OCI-LY1 (cell line): ENCODE measurements at regions not wholly inside any gene's neighbourhood (a gene's known extent, or its start where the extent isn't known, plus 50 kb on each side); places are given as distances from the start of the nearest gene placed in this dataset.

Experiments
- H2AFZ ChIP-seq: fragments of 200-600 bp; sonication (generic), shearing (Covaris generic); 2 replicates; pipeline ENCODE4 v1.6.0; 2014; ENCODE audit warnings: antibody characterized with exemption, mild to moderate bottlenecking, low read length
- H3F3A ChIP-seq: fragments of 200-600 bp; sonication (generic), shearing (Covaris generic); 2 replicates; pipeline ENCODE4 v1.6.0; 2014; ENCODE audit warnings: mild to moderate bottlenecking, antibody characterized with exemption, low read length, moderate library complexity; ENCODE audit not compliant: insufficient read depth
- H3K27ac ChIP-seq: fragments of 200-600 bp; sonication (generic); 2 replicates; pipeline ENCODE4 v1.5.1; 2014; ENCODE audit warnings: low read length, mixed run types, mild to moderate bottlenecking, low read depth; ENCODE audit not compliant: poor library complexity, severe bottlenecking
- H3K27me3 ChIP-seq: fragments of 200-600 bp; sonication (generic); 2 replicates; pipeline ENCODE4 v1.6.0; 2014; ENCODE audit warnings: antibody characterized with exemption, mild to moderate bottlenecking, low read length, moderate library complexity; ENCODE audit not compliant: insufficient read depth
- H3K36me3 ChIP-seq: fragments of 200-600 bp; sonication (generic); 2 replicates; pipeline ENCODE4 v1.6.1; 2014; ENCODE audit warnings: mild to moderate bottlenecking, antibody characterized with exemption, low read length, moderate library complexity, mixed read lengths; ENCODE audit not compliant: insufficient read depth
- H3K4me1 ChIP-seq: fragments of 200-600 bp; sonication (generic); 2 replicates; pipeline ENCODE4 v1.5.1; 2014; ENCODE audit warnings: mild to moderate bottlenecking, low read length, moderate library complexity; ENCODE audit not compliant: insufficient read depth, severe bottlenecking
- H3K4me2 ChIP-seq: fragments of 200-600 bp; sonication (generic), shearing (Covaris generic); 2 replicates; pipeline ENCODE4 v1.6.1; 2014; ENCODE audit warnings: low read length
- H3K4me3 ChIP-seq: fragments of 200-600 bp; sonication (generic); 2 replicates; pipeline ENCODE4 v1.5.1; 2014; ENCODE audit warnings: low read length, low read depth, mild to moderate bottlenecking, mixed read lengths; ENCODE audit not compliant: poor library complexity, severe bottlenecking
- H3K79me2 ChIP-seq: fragments of 200-600 bp; shearing (Covaris generic); 2 replicates; pipeline ENCODE4 v1.6.1; 2016; ENCODE audit warnings: mixed run types, low read length, mixed read lengths; ENCODE audit not compliant: insufficient read depth
- H3K9ac ChIP-seq: fragments of 200-600 bp; sonication (generic), shearing (Covaris generic); 2 replicates; pipeline ENCODE4 v1.6.1; 2014; ENCODE audit warnings: mild to moderate bottlenecking, low read length, mixed read lengths
- H3K9me2 ChIP-seq: fragments of 200-600 bp; sonication (generic), shearing (Covaris generic); 2 replicates; pipeline ENCODE4 v1.6.1; 2014; ENCODE audit warnings: low read depth, mild to moderate bottlenecking, low read length, mixed read lengths
- H3K9me3 ChIP-seq: fragments of 200-600 bp; shearing (Covaris generic); 2 replicates; pipeline ENCODE4 v1.6.1; 2014; ENCODE audit warnings: low read length, mixed read lengths
- H4K20me1 ChIP-seq: fragments of 200-600 bp; sonication (generic), shearing (Covaris generic); 2 replicates; pipeline ENCODE4 v1.6.0; 2016; ENCODE audit warnings: mild to moderate bottlenecking, low read length; ENCODE audit not compliant: insufficient read depth
- CTCF ChIP-seq: fragments of 200-600 bp; sonication (generic), shearing (Covaris generic); IDR thresholded peaks from 2 replicates; pipeline ENCODE4 v1.5.1; 2017; ENCODE audit warnings: mild to moderate bottlenecking, antibody characterized with exemption, low read length, moderate library complexity, mixed read lengths
- EZH2 ChIP-seq: fragments of 200-600 bp; sonication (generic), shearing (Covaris generic); IDR thresholded peaks from 2 replicates; pipeline ENCODE4 v1.8.0; 2017; ENCODE audit warnings: borderline replicate concordance, mixed run types, mild to moderate bottlenecking, antibody characterized with exemption, low read length, moderate library complexity, mixed read lengths

GRCh38 chr1:111568160-111568647 lies 51.4 kb upstream of the RAP1A start:
- no peaks in the 10 kb centered on the region for H3F3A ChIP-seq
- TF ChIP-seq CTCF (no peak), EZH2 (no peak)
- no peaks in the 10 kb centered on the region for H3K9me3 ChIP-seq
- H3K27me3 ChIP-seq = no peaks in the 10 kb centered on the region
- no peaks in the 10 kb centered on the region for H4K20me1 ChIP-seq
- H3K9me2 ChIP-seq = no peaks in the 10 kb centered on the region
- H3K4me1 ChIP-seq = peaks cover 6% of the 10 kb centered on the region
- no peaks in the 10 kb centered on the region for H3K36me3 ChIP-seq
- H2AFZ ChIP-seq = no peak overlapping the region
- H3K4me2 ChIP-seq = no peak overlapping the region
- no peaks in the 10 kb centered on the region for H3K79me2 ChIP-seq
- H3K4me3 ChIP-seq = no peak overlapping the region
- H3K27ac ChIP-seq = no peak overlapping the region
- H3K9ac ChIP-seq = no peak overlapping the region
